SJCRH30 (cell line): ENCODE measurements at regions not wholly inside any gene's neighbourhood (a gene's known extent, or its start where the extent isn't known, plus 50 kb on each side); places are given as distances from the start of the nearest gene placed in this dataset.
"Not testable (repeated sequence)": the region's sequence is repeated elsewhere in the genome, so short reads cannot be mapped to it uniquely, and the experiment has no call there.

ENCODE experiments used
- DNase-seq, 2 experiments: peaks; one replicate each; pipeline ENCODE4 v3.0.0-alpha.2; 2015 to 2020
- H3K27ac ChIP-seq: fragments of 250-450 bp; sonication (Bioruptor Pico); 2 replicates; pipeline ENCODE4 v1.5.1; 2020; ENCODE audit warnings: mild to moderate bottlenecking, moderate library complexity
- H3K27me3 ChIP-seq: fragments of 250-450 bp; sonication (Bioruptor Pico); 2 replicates; pipeline ENCODE4 v1.5.1; 2020; ENCODE audit warnings: mild to moderate bottlenecking, moderate library complexity
- H3K36me3 ChIP-seq: fragments of 250-450 bp; sonication (Bioruptor Pico); 2 replicates; pipeline ENCODE4 v1.5.1; 2020; ENCODE audit warnings: mild to moderate bottlenecking, moderate library complexity
- H3K4me1 ChIP-seq: fragments of 250-450 bp; sonication (Bioruptor Pico); 2 replicates; pipeline ENCODE4 v1.5.1; 2020; ENCODE audit warnings: mild to moderate bottlenecking, moderate library complexity
- H3K4me3 ChIP-seq: fragments of 250-450 bp; sonication (Bioruptor Pico); 2 replicates; pipeline ENCODE4 v1.5.1; 2020; ENCODE audit warnings: mild to moderate bottlenecking, moderate library complexity
- H3K9me3 ChIP-seq: fragments of 250-450 bp; sonication (Bioruptor Pico); replicated peaks from 2 replicates; pipeline ENCODE4 v1.5.1; 2020; ENCODE audit warnings: mild to moderate bottlenecking, moderate library complexity

GRCh38 chr9:30913331-30913730, 1471.1 kb upstream of the ACO1 start:
- no peaks in the 10 kb centered on the region for H3K36me3 ChIP-seq

GRCh38 chr9:30915451-30915850, 1469.0 kb upstream of the ACO1 start:
- Histone ChIP-seq H3K4me3 (no peak overlapping the region), H3K27ac (no peak overlapping the region), H3K27me3 (no peaks in the 10 kb centered on the region), H3K36me3 (no peaks in the 10 kb centered on the region), H3K9me3 (no peaks in the 10 kb centered on the region), H3K4me1 (0 out of 2 replicates have a peak, but pooled peaks cover 4% of the 10 kb centered on the region)
- no peak for DNase-seq

More at GRCh38 chr9:30913331-30913730, 1471.1 kb upstream of the ACO1 start:
- no peak for DNase-seq
- H3K27me3 ChIP-seq, result no peaks in the 10 kb centered on the region
- no peak overlapping the region for H3K4me3 ChIP-seq
- 0 out of 2 replicates have a peak, but pooled peaks cover 4% of the 10 kb centered on the region for H3K4me1 ChIP-seq
- no peak overlapping the region for H3K27ac ChIP-seq
- H3K9me3 ChIP-seq, result no peaks in the 10 kb centered on the region

- H3K27ac ChIP-seq, result no peak overlapping the region
- DNase-seq, result no peak
- no peaks in the 10 kb centered on the region for H3K9me3 ChIP-seq
- no peaks in the 10 kb centered on the region for H3K27me3 ChIP-seq
- H3K4me1 ChIP-seq, result no peaks in the 10 kb centered on the region
- H3K36me3 ChIP-seq, result no peaks in the 10 kb centered on the region
- no peak overlapping the region for H3K4me3 ChIP-seq
These were observed 1459.3 kb upstream of the ACO1 start for GRCh38 chr9:30925126-30925525.

GRCh38 chr9:30925635-30926034, 1458.8 kb upstream of the ACO1 start:
- H3K27ac ChIP-seq, result no peak overlapping the region
- H3K4me3 ChIP-seq, result no peak overlapping the region
- no peaks in the 10 kb centered on the region for H3K9me3 ChIP-seq
- no peaks in the 10 kb centered on the region for H3K36me3 ChIP-seq
- H3K4me1 ChIP-seq, result no peaks in the 10 kb centered on the region
- H3K27me3 ChIP-seq, result no peaks in the 10 kb centered on the region
- no peak for DNase-seq

GRCh38 chr9:30928045-30928444, 1456.4 kb upstream of the ACO1 start:
- Histone ChIP-seq H3K4me3 (no peak overlapping the region), H3K27ac (no peak overlapping the region), H3K27me3 (no peaks in the 10 kb centered on the region), H3K9me3 (no peaks in the 10 kb centered on the region), H3K36me3 (no peaks in the 10 kb centered on the region), H3K4me1 (no peaks in the 10 kb centered on the region)
- DNase-seq, result no peak

GRCh38 chr9:30932226-30932625, 1452.2 kb upstream of the ACO1 start:
- Histone ChIP-seq H3K9me3 (no peaks in the 10 kb centered on the region), H3K4me1 (no peaks in the 10 kb centered on the region), H3K36me3 (no peaks in the 10 kb centered on the region), H3K27ac (no peak overlapping the region), H3K27me3 (no peaks in the 10 kb centered on the region), H3K4me3 (no peak overlapping the region)
- no peak for DNase-seq

GRCh38 chr9:30935730-30936129, 1448.7 kb upstream of the ACO1 start:
- Histone ChIP-seq H3K4me1 (no peaks in the 10 kb centered on the region), H3K9me3 (no peaks in the 10 kb centered on the region), H3K27ac (no peak overlapping the region), H3K4me3 (no peak overlapping the region), H3K27me3 (no peaks in the 10 kb centered on the region), H3K36me3 (no peaks in the 10 kb centered on the region)
- DNase-seq, result no peak

GRCh38 chr9:30937106-30937505, 1447.3 kb upstream of the ACO1 start:
- Histone ChIP-seq H3K27me3 (no peaks in the 10 kb centered on the region), H3K4me1 (no peaks in the 10 kb centered on the region), H3K36me3 (no peaks in the 10 kb centered on the region), H3K9me3 (no peaks in the 10 kb centered on the region), H3K4me3 (no peak overlapping the region), H3K27ac (no peak overlapping the region)
- no peak for DNase-seq

- not testable (repeated sequence) for H3K27ac ChIP-seq, DNase-seq, H3K27me3 ChIP-seq
These were observed 1441.6 kb upstream of the ACO1 start for GRCh38 chr9:30942852-30943251.

GRCh38 chr9:30943446-30944224, 1440.8 kb upstream of the ACO1 start:
- H3K4me1 ChIP-seq, result no peaks in the 10 kb centered on the region
- DNase-seq, result no peak
- no peaks in the 10 kb centered on the region for H3K36me3 ChIP-seq
- H3K27ac ChIP-seq, result no peak overlapping the region
- H3K27me3 ChIP-seq, result no peaks in the 10 kb centered on the region
- no peak overlapping the region for H3K4me3 ChIP-seq
- no peaks in the 10 kb centered on the region for H3K9me3 ChIP-seq

More at GRCh38 chr9:30942852-30943251, 1441.6 kb upstream of the ACO1 start:
- H3K4me3 ChIP-seq, H3K9me3 ChIP-seq, H3K4me1 ChIP-seq, H3K36me3 ChIP-seq: not testable (repeated sequence)

- Histone ChIP-seq H3K27ac (no peak overlapping the region), H3K9me3 (0 out of 2 replicates have a peak, but pooled peaks cover 3% of the 10 kb centered on the region), H3K27me3 (no peaks in the 10 kb centered on the region), H3K4me3 (no peak overlapping the region), H3K4me1 (no peaks in the 10 kb centered on the region), H3K36me3 (no peaks in the 10 kb centered on the region)
- DNase-seq, result no peak
These were observed 1440.2 kb upstream of the ACO1 start for GRCh38 chr9:30944225-30944569.

- H3K27ac ChIP-seq, result no peak overlapping the region
- H3K4me1 ChIP-seq, result no peaks in the 10 kb centered on the region
- H3K4me3 ChIP-seq, result no peak overlapping the region
- H3K36me3 ChIP-seq, result no peaks in the 10 kb centered on the region
- DNase-seq, result no peak
- H3K9me3 ChIP-seq, result 0 out of 2 replicates have a peak, but pooled peaks cover 3% of the 10 kb centered on the region
- H3K27me3 ChIP-seq, result no peaks in the 10 kb centered on the region
These were observed 1439.6 kb upstream of the ACO1 start for GRCh38 chr9:30944741-30945280.

GRCh38 chr9:30964332-30964731, 1420.1 kb upstream of the ACO1 start:
- Histone ChIP-seq H3K4me3 (no peak overlapping the region), H3K27ac (no peak overlapping the region), H3K4me1 (no peaks in the 10 kb centered on the region), H3K27me3 (no peaks in the 10 kb centered on the region), H3K36me3 (no peaks in the 10 kb centered on the region), H3K9me3 (no peaks in the 10 kb centered on the region; the same call in 1 of the 2 replicates)
- no peak for DNase-seq

- H3K36me3 ChIP-seq, result no peaks in the 10 kb centered on the region
These were observed 1417.0 kb upstream of the ACO1 start for GRCh38 chr9:30967476-30967875.

GRCh38 chr9:30970186-30970585, 1414.3 kb upstream of the ACO1 start:
- Histone ChIP-seq H3K36me3 (no peaks in the 10 kb centered on the region), H3K27ac (no peak overlapping the region), H3K9me3 (no peaks in the 10 kb centered on the region), H3K4me1 (no peaks in the 10 kb centered on the region), H3K4me3 (no peak overlapping the region), H3K27me3 (no peaks in the 10 kb centered on the region)
- DNase-seq, result no peak

More at GRCh38 chr9:30967476-30967875, 1417.0 kb upstream of the ACO1 start:
- H3K27me3 ChIP-seq, result no peaks in the 10 kb centered on the region
- H3K4me3 ChIP-seq, result no peak overlapping the region
- no peaks in the 10 kb centered on the region for H3K4me1 ChIP-seq
- peak in 1 of 2 experiments; percentile 37 for DNase-seq
- H3K9me3 ChIP-seq, result no peaks in the 10 kb centered on the region; the same call in 1 of the 2 replicates
- no peak overlapping the region for H3K27ac ChIP-seq

GRCh38 chr9:30970812-30971211, 1413.6 kb upstream of the ACO1 start:
- H3K36me3 ChIP-seq, result no peaks in the 10 kb centered on the region
- no peaks in the 10 kb centered on the region for H3K9me3 ChIP-seq
- no peak overlapping the region for H3K4me3 ChIP-seq
- H3K27me3 ChIP-seq, result no peaks in the 10 kb centered on the region
- H3K4me1 ChIP-seq, result no peaks in the 10 kb centered on the region
- no peak for DNase-seq
- H3K27ac ChIP-seq, result no peak overlapping the region
